NCI-H2227 (cell line): ENCODE measurements at regions not wholly inside any gene's neighbourhood (a gene's known extent, or its start where the extent isn't known, plus 50 kb on each side); places are given as distances from the start of the nearest gene placed in this dataset.

Source experiments
- DNase-seq: peaks from one replicate; lab custom pipeline; 2025; ENCODE audit not compliant: unreplicated experiment; lab: John Stamatoyannopoulos, UW

GRCh38 chr3:94179059-94179458, 116.2 kb downstream of the NSUN3 start:
- DNase-seq: no peak

- DNase-seq: no peak
These were observed 120.7 kb downstream of the NSUN3 start for GRCh38 chr3:94183551-94183950.

- DNase-seq: no peak
These were observed 121.9 kb downstream of the NSUN3 start for GRCh38 chr3:94184781-94185180.

- no peak for DNase-seq
These were observed 122.9 kb downstream of the NSUN3 start for GRCh38 chr3:94185753-94186152.

GRCh38 chr3:94187697-94188096, 124.8 kb downstream of the NSUN3 start:
- no peak for DNase-seq

- no peak for DNase-seq
These were observed 132.5 kb downstream of the NSUN3 start for GRCh38 chr3:94195381-94195780.

- no peak for DNase-seq
These were observed 143.4 kb downstream of the NSUN3 start for GRCh38 chr3:94206291-94206690.

- no peak for DNase-seq
These were observed 147.4 kb downstream of the NSUN3 start for GRCh38 chr3:94210256-94210655.

GRCh38 chr3:94217406-94217805, 154.5 kb downstream of the NSUN3 start:
- DNase-seq: no peak

- no peak for DNase-seq
These were observed 157.6 kb downstream of the NSUN3 start for GRCh38 chr3:94220426-94220825.

GRCh38 chr3:94221829-94222228, 159.0 kb downstream of the NSUN3 start:
- no peak for DNase-seq

- DNase-seq: no peak
These were observed 162.4 kb downstream of the NSUN3 start for GRCh38 chr3:94225148-94225865.

GRCh38 chr3:94226078-94226477, 163.2 kb downstream of the NSUN3 start:
- no peak for DNase-seq

- no peak for DNase-seq
These were observed 170.1 kb downstream of the NSUN3 start for GRCh38 chr3:94232921-94233320.

GRCh38 chr3:94234177-94234788, 171.4 kb downstream of the NSUN3 start:
- DNase-seq: no peak

- DNase-seq: no peak
These were observed 179.1 kb downstream of the NSUN3 start for GRCh38 chr3:94241986-94242385.

GRCh38 chr3:94246171-94246570, 183.3 kb downstream of the NSUN3 start:
- DNase-seq: no peak

- no peak for DNase-seq
These were observed 185.2 kb downstream of the NSUN3 start for GRCh38 chr3:94248042-94248441.

- peak; percentile 10 for DNase-seq
These were observed 186.7 kb downstream of the NSUN3 start for GRCh38 chr3:94249491-94250079.

GRCh38 chr3:94251566-94251965, 188.7 kb downstream of the NSUN3 start:
- no peak for DNase-seq

- DNase-seq: no peak
These were observed 189.5 kb downstream of the NSUN3 start for GRCh38 chr3:94252316-94252715.
